IMR-90 (cell line): ENCODE measurements at regions not wholly inside any gene's neighbourhood (a gene's known extent, or its start where the extent isn't known, plus 50 kb on each side); places are given as distances from the start of the nearest gene placed in this dataset.

Experiments
- ATAC-seq: fragments of 200-7000 bp; cut with Tn5 transposase; 2 replicates; pipeline ENCODE4 v1.9.1; 2020; ENCODE audit warnings: low read depth, mild to moderate bottlenecking, moderate library complexity
- BruUV-seq: library from RNA; stranded (reverse); fragments of 400-500 nt; replicated peaks from 2 replicates; lab custom pipeline; 2021; lab: Mats Ljungman, UMichigan
- CTCF ChIA-PET: fragments of 300-600 bp; formaldehyde crosslinking; extraction: SDS; loops from one replicate; lab custom pipeline; 2021; ENCODE audit warnings: antibody characterized with exemption; lab: Yijun Ruan, JAX
- POLR2A ChIA-PET: fragments of 300-600 bp; sonication (Branson Sonifier 250); formaldehyde crosslinking; loops from one replicate; lab custom pipeline; 2022; ENCODE audit warnings: antibody characterized with exemption; ENCODE audit not compliant: unreplicated experiment; lab: Charles Lee
- DNase-seq: peaks from one replicate; pipeline ENCODE4 v3.0.0; 2013
- H2AFZ ChIP-seq: replicated peaks from 2 replicates; pipeline ENCODE3; 2013; ENCODE audit warnings: low read length, mild to moderate bottlenecking; ENCODE audit not compliant: poor library complexity
- H2AK5ac ChIP-seq: 2 replicates; pipeline ENCODE4 v1.6.1; 2013; ENCODE audit warnings: low read depth, low read length, inconsistent platforms
- H2AK9ac ChIP-seq: replicated peaks from 2 replicates; pipeline ENCODE3; 2013; ENCODE audit warnings: mild to moderate bottlenecking, low read depth, low read length, moderate library complexity; ENCODE audit not compliant: poor library complexity
- H2BK120ac ChIP-seq: 2 replicates; pipeline ENCODE4 v1.6.1; 2013; ENCODE audit warnings: low read depth, low read length, inconsistent platforms
- H2BK15ac ChIP-seq: 3 replicates; pipeline ENCODE4 v1.6.1; 2013; ENCODE audit warnings: low read depth, low read length, inconsistent platforms
- H2BK20ac ChIP-seq: 2 replicates; pipeline ENCODE4 v1.6.1; 2013; ENCODE audit warnings: low read depth, mild to moderate bottlenecking, inconsistent platforms, low read length, moderate library complexity
- H2BK5ac ChIP-seq: 2 replicates; pipeline ENCODE4 v1.6.1; 2013; ENCODE audit warnings: mild to moderate bottlenecking, low read depth, low read length, inconsistent platforms; ENCODE audit not compliant: poor library complexity, severe bottlenecking
- H3K14ac ChIP-seq: replicated peaks from 2 replicates; pipeline ENCODE4 v1.6.1; 2013; ENCODE audit warnings: low read depth, low read length, inconsistent platforms
- H3K18ac ChIP-seq: 2 replicates; pipeline ENCODE4 v1.6.1; 2013; ENCODE audit warnings: low read depth, low read length, control low read depth
- H3K23ac ChIP-seq: 2 replicates; pipeline ENCODE4 v1.6.1; 2013; ENCODE audit warnings: low read depth, low read length, inconsistent platforms
- H3K27ac ChIP-seq: 2 replicates; pipeline ENCODE4 v1.5.1; 2013; ENCODE audit warnings: mild to moderate bottlenecking, control low read depth, low read length; ENCODE audit not compliant: insufficient read depth
- H3K27me3 ChIP-seq: 2 replicates; pipeline ENCODE4 v1.6.1; 2013; ENCODE audit warnings: low read length; ENCODE audit not compliant: control insufficient read depth, insufficient read depth
- H3K36me3 ChIP-seq: 2 replicates; pipeline ENCODE4 v1.6.1; 2013; ENCODE audit warnings: low read length, mixed read lengths; ENCODE audit not compliant: control insufficient read depth, insufficient read depth
- H3K4ac ChIP-seq: 2 replicates; pipeline ENCODE4 v1.6.1; 2013; ENCODE audit warnings: low read depth, low read length, inconsistent platforms
- H3K4me1 ChIP-seq: 2 replicates; pipeline ENCODE4 v1.6.1; 2013; ENCODE audit warnings: low read length, mixed read lengths; ENCODE audit not compliant: control insufficient read depth, insufficient read depth
- H3K4me2 ChIP-seq: 2 replicates; pipeline ENCODE4 v1.6.1; 2013; ENCODE audit warnings: low read depth, mild to moderate bottlenecking, control low read depth, low read length, moderate library complexity
- H3K4me3 ChIP-seq: 2 replicates; pipeline ENCODE4 v1.5.1; 2013; ENCODE audit warnings: low read depth, mild to moderate bottlenecking, control low read depth, low read length, moderate library complexity; ENCODE audit not compliant: insufficient read depth
- H3K56ac ChIP-seq: 2 replicates; pipeline ENCODE4 v1.6.1; 2013; ENCODE audit warnings: low read length, inconsistent platforms; ENCODE audit not compliant: insufficient read depth; ENCODE audit errors: extremely low read depth
- H3K79me1 ChIP-seq, 2 experiments: 2 replicates each; pipeline ENCODE4 v1.6.1; 2013; ENCODE audit warnings: low read length in 2 of 2, inconsistent platforms in 1 of 2, low read depth in 1 of 2
- H3K9ac ChIP-seq: 2 replicates; pipeline ENCODE4 v1.6.1; 2013; ENCODE audit warnings: low read depth, low read length, control low read depth
- H3K9me1 ChIP-seq: 2 replicates; pipeline ENCODE4 v1.6.1; 2013; ENCODE audit warnings: low read length, inconsistent platforms; ENCODE audit not compliant: insufficient read depth
- H3K9me3 ChIP-seq: 2 replicates; pipeline ENCODE4 v1.6.1; 2013; ENCODE audit warnings: low read length; ENCODE audit not compliant: control insufficient read depth, insufficient read depth
- H4K20me1 ChIP-seq: 2 replicates; pipeline ENCODE4 v1.6.1; 2013; ENCODE audit warnings: low read length, inconsistent platforms; ENCODE audit not compliant: insufficient read depth
- H4K5ac ChIP-seq: 2 replicates; pipeline ENCODE4 v1.6.1; 2013; ENCODE audit warnings: mild to moderate bottlenecking, low read depth, low read length, control low read depth
- H4K8ac ChIP-seq, 2 experiments: 2 replicates each; pipeline ENCODE4 v1.6.1; 2013; ENCODE audit warnings: low read depth in 2 of 2, low read length in 2 of 2, control low read depth in 1 of 2, inconsistent platforms in 1 of 2
- H4K91ac ChIP-seq: 2 replicates; pipeline ENCODE4 v1.6.1; 2013; ENCODE audit warnings: low read depth, low read length, inconsistent platforms; ENCODE audit not compliant: insufficient read depth
- CTCF ChIP-seq: conservative IDR thresholded peaks from 2 replicates; pipeline ENCODE4 v1.5.1; 2012; ENCODE audit warnings: mild to moderate bottlenecking, low read depth, low read length, improper control_type of control experiment
- FOS ChIP-seq: fragments of 150-350 bp; IDR thresholded peaks from 2 replicates; pipeline ENCODE4 v1.6.1; 2016; ENCODE audit warnings: low read depth, low read length
- MAZ ChIP-seq: IDR thresholded peaks from 2 replicates; pipeline ENCODE4 v1.6.1; 2012; ENCODE audit warnings: low read depth, mild to moderate bottlenecking, low read length, improper control_type of control experiment, moderate library complexity, borderline replicate concordance
- POLR2A ChIP-seq: IDR thresholded peaks from 2 replicates; pipeline ENCODE4 v1.6.1; 2012; ENCODE audit warnings: mild to moderate bottlenecking, low read depth, low read length
- USF2 ChIP-seq: fragments of 150-350 bp; IDR thresholded peaks from 2 replicates; pipeline ENCODE4 v1.6.1; 2017; ENCODE audit warnings: mild to moderate bottlenecking, antibody characterized with exemption, low read length, low read depth
- WGBS, 2 experiments: methylation state at CpG; one replicate each; pipeline versions ENCODE4 v1.1.5 to v1.1.7; 2013; ENCODE audit warnings: missing lambda C conversion rate in 2 of 2; ENCODE audit not compliant: insufficient read length in 1 of 2; ENCODE audit errors: extremely low coverage in 2 of 2; 5-methylcytosine and 5-hydroxymethylcytosine counted together
- dilution Hi-C: fragments of 300-500 bp; cut with HindIII; formaldehyde crosslinking; loops from one replicate; pipeline ENCODE4 v1.14.3; 2018; ENCODE audit warnings: low sequenced_read_pairs; ENCODE audit not compliant: unreplicated experiment
- in situ Hi-C: fragments of 300-500 bp; cut with MboI; formaldehyde crosslinking; loops from 3 replicates; pipeline ENCODE4 v1.14.3; 2019; ENCODE audit warnings: low sequenced_read_pairs, inconsistent platforms, mixed read lengths
- intact Hi-C: fragments of 100-400 bp; cut with micrococcal nuclease; formaldehyde crosslinking; loops from 2 replicates; pipeline ENCODE4 v1.10.0; 2022

- H3K27me3 ChIP-seq: no peaks in the 10 kb centered on the region
- H3K36me3 ChIP-seq: peaks cover 3% of the 10 kb centered on the region; the same call in 1 of the 2 replicates
- peak overlapping the region; percentile 17; the same call in 1 of the 2 replicates for H2BK120ac ChIP-seq
- no peak overlapping the region for H4K5ac ChIP-seq
- peak overlapping the region; percentile 10; the same call in 1 of the 2 replicates for H3K27ac ChIP-seq
- peaks cover 20 to 23% of the 10 kb centered on the region in 2 experiments for H3K79me1 ChIP-seq
- 0 out of 2 replicates have a peak overlapping the region, but pooled peaks have one; percentile 2 for H3K4me2 ChIP-seq
- H2BK15ac ChIP-seq: no peak overlapping the region
- H4K91ac ChIP-seq: no peak overlapping the region
- no peak overlapping the region for H3K9ac ChIP-seq
- H4K8ac ChIP-seq: no peak overlapping the region
- no peak overlapping the region for H2BK20ac ChIP-seq
- H3K4me1 ChIP-seq: peaks cover 11% of the 10 kb centered on the region
- POLR2A ChIA-PET: interaction anchor here (0.6 kb wide), 1 partner anchor 58 kb away, joined by 6 read pairs; the partner anchor contains the start of gene SCHIP1
- no peak overlapping the region for H3K56ac ChIP-seq
- dilution Hi-C loops: no loop called here
- H3K9me1 ChIP-seq: peaks cover 9% of the 10 kb centered on the region
- no peaks in the 10 kb centered on the region for H4K20me1 ChIP-seq
- BruUV-seq: no TSS peak
- H3K4me3 ChIP-seq: no peak overlapping the region
- ATAC-seq (peak; percentile 36), DNase-seq (peak; percentile 81)
- no peak overlapping the region for H2AK5ac ChIP-seq
- no peak overlapping the region for H3K4ac ChIP-seq
- 0 out of 2 replicates have a peak overlapping the region, but pooled peaks have one; percentile 44 for H3K23ac ChIP-seq
- H2BK5ac ChIP-seq: peak overlapping the region; percentile 39
- intact Hi-C loops: no loop called here
- H2AK9ac ChIP-seq: no peak overlapping the region
- peak overlapping the region; percentile 27; the same call in 1 of the 2 replicates for H3K18ac ChIP-seq
- in situ Hi-C loops: loop anchor here (25.0 kb wide), 2 partner anchors 265 to 515 kb away; no protein-coding TSS in a partner anchor
- TF ChIP-seq FOS (no peak), MAZ (no peak), CTCF (no peak), USF2 (peak; percentile 18; the same call in 1 of the 2 replicates), POLR2A (no peak)
- H2AFZ ChIP-seq: no peak overlapping the region
- WGBS, 2 experiments: no CpG with 5 or more reads among the region's 5 CpGs
- CTCF ChIA-PET: interaction anchor here (0.5 to 2.4 kb wide), 2 partner anchors 13 to 109 kb away, joined by 6 to 12 read pairs; no protein-coding TSS in a partner anchor
- H3K9me3 ChIP-seq: no peaks in the 10 kb centered on the region
- H3K14ac ChIP-seq: peak overlapping the region; percentile 56; the same call in 1 of the 2 replicates
These were observed 91.1 kb upstream of the IL12A start for GRCh38 chr3:159897331-159898075.
